Glomerular endothelial cell (primary cell): ENCODE measurements at regions not wholly inside any gene's neighbourhood (a gene's known extent, or its start where the extent isn't known, plus 50 kb on each side); places are given as distances from the start of the nearest gene placed in this dataset.

Experiments used
- DNase-seq: peaks from one replicate; pipeline ENCODE4 v3.0.0-alpha.2; 2011; ENCODE audit warnings: low read depth, low spot score; ENCODE audit errors: extremely low read depth

- DNase-seq = no peak
These were observed 645.7 kb downstream of the BRD1 start for GRCh38 chr22:49181942-49182341.

DNA sequence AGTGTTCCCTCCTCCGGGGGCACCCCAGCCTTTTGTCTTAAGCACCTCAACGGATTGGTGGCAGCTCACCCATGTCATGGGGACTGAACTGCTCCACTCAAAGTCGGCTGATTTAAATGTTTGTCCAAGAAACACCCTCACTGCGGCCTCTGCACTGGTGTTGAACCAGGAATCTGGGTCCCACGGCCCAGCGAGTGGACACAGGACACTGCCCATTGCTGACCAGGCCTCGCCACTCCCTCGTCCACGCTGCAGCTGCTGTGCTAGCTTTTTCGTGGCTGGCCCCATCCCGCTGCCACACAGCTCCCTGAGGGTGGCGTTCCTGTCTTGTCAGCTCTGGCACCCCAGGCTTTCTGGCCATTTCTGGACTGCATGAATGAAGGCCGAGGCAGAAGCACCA lies 646.2 kb downstream of the BRD1 start:
- no peak for DNase-seq

DNA sequence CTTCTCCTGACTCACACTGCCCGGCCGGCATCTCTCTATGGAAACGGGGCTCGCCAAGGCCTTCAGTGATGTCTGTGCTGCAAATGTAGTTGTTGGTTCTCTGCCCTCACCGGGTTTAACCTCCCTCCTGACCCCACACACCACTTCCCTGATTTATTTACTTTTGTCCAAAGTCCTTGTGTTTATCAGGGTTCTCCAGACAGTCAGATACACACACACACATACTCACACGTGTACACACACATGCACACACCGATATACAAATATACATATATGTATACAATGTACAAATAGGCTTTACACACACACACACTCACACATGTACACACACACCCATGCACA lies 647.0 kb downstream of the BRD1 start:
- DNase-seq = no peak

GRCh38 chr22:49179886-49180682 lies 647.6 kb downstream of the BRD1 start:
- DNase-seq = no peak

DNA sequence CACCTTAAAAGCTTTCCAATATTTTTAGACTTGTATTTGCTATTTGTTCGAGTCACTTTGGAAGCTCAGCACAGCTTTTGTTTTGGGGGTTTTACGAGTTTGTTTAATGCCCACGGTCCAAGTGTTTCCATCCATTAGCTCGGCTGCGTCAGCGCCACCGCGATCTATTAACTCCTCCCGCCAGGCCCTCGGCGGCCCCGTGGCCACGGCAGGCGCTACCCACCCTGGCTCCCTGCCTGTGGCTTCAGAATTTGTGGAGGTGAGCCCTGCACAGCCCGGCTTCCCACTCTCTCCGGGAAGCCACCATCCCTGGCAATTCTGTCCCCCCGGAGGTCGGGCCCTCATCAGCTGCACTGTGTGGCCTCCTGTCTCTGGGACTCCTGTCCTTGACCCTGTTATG lies 648.5 kb downstream of the BRD1 start:
- no peak for DNase-seq

GRCh38 chr22:49178246-49179005 lies 649.2 kb downstream of the BRD1 start:
- DNase-seq = no peak

DNA sequence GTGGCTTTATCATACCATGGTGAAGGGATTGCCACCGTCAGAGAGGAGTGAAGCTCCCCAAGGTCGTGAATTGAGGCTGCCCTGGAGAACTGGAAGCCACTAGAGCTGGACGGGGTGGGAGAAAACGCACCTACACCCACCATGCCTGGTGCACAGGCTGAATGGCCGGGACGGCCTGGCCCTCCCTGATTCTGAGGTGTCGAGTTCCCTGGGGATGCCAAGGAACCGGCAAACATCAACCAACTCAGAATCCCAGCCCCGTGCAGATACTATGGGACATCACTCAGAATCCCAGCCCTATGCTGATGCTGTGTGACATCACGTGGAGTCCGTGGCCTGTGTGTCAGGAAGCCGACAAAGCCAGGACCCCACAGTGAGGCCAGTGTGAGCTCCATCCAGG lies 650.0 kb downstream of the BRD1 start:
- no peak for DNase-seq

GRCh38 chr22:49176956-49177355 lies 650.7 kb downstream of the BRD1 start:
- DNase-seq = no peak

- DNase-seq = no peak
These were observed 657.6 kb downstream of the BRD1 start for GRCh38 chr22:49170053-49170452.

DNA sequence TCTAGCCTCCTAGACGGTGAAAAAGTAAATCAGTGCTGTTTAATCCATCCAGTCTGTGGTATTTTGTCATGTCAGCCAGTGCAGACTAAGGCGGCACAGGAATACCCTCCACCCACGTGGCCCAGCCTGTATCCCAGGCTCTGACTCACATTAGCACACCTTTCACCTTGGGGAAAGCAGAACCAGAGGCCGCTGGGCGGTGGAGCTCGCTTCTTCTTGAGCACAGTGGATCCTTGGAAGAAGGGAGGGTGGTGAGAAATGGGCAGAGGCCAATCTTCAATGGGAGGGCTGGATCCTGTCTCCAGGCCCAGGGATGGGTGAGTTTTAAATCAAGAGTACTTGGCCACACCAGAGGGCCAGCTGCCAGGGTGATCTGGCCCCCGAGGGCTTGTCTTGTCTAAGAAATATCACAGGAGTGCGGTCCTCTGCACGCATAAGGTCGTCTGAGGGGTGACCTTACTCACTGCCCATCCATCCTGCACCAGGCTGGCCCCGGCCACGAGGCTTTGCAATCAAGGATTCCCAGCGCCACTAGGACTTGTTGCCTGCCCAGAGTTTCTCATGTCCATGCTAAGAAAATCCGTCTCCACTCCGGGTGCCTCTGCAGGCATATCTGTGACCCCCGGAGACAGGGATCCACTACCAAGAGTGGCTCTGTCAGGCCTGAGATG lies 658.5 kb downstream of the BRD1 start:
- no peak for DNase-seq

DNA sequence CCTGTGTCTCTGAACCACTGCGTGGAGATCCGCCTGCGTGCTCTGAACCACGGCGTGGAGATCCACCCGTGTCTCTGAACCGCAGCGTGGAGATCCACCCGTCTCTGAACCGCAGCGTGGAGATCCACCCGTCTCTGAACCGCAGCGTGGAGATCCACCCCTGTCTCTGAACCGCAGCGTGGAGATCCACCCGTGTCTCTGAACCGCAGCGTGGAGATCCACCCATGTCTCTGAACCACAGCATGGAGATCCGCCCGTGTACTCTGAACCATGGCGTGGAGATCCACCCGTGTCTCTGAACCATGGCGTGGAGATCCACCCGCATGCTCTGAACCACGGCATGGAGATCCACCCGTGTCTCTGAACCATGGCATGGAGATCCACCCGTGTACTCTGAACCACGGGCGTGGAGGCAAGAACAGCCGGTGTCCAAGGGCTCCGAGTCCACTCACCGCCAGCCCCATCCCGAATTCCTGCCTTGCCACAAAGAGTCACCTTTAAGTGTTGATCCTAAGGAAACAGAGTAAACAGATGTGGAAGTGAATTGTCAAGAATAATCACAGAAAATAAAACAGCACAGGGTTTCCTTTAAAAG lies 659.4 kb downstream of the BRD1 start:
- DNase-seq = no peak

DNA sequence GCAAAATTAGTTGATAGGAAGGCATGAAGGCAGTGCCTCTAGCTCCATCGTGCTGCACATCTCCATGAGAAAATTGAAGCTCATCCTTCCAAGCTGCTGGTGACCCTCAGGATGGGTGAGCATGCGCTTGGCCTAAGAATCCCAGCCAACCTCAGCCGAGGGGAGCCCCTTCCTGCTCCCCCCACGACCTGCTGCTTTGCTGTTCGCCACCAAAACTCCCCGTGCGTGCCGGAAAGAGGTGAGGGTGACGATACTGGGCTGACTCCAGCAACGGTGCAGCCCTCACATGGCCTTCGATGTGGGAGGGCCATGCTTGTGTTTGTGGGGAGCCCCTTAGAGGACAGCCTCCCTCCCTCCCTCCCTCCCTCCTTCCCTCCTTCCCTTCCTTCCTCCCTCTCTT lies 660.9 kb downstream of the BRD1 start:
- DNase-seq = no peak

DNA sequence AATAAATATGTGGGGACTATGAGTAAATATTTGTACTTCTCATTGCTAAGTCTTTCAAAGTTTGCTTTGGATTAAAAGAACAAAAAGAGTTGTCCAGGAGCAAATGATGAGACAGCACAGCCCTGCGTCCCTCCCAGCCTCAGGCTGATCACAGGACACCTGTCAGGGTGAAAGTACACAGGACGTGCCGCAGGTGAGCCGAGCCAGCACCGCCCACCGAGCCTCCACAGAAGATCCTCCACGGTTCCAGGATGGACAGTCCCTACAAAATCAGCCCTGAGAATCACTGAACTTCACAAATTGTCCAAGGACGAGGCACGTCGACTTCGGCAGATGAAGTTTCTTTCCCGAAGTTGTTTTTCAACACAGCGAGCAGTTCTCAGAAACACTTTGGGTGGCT lies 661.5 kb downstream of the BRD1 start:
- DNase-seq = no peak

- DNase-seq = no peak
These were observed 662.8 kb downstream of the BRD1 start for GRCh38 chr22:49164773-49165320.

GRCh38 chr22:49163960-49164690 lies 663.5 kb downstream of the BRD1 start:
- DNase-seq = no peak

DNA sequence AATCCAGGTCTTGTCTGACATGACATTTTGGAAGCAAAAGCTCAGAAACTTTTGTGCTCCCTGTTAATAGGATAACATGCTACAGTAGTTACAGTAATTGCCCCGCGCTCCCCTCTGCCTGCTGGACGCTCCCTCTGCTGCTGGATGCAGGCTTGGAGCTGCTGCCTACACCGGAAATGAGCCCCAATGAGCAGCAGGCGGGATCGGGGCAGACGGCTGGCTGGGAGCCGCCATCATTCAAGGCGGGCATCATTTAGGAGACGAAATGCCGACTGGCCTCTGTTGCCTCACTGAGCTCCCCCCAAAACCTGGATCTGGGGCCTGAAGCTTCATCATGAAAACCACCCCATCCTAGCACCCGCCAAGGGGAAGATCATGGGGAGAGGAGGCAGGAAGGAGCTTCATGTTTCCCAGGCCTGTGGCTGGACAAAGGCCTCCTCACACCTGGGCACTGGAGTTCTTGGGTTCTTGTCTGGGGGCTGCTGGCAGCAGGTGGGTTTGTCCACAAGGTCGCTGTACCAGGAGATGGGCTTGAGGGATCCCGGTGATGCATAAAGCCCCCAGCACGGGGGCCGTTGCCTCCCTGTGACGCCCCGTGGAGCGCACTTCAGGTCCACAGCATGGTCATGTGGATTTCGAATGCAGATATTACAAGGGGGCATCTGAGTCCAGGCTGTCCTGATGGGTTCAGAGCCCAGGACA lies 664.3 kb downstream of the BRD1 start:
- DNase-seq = no peak

DNA sequence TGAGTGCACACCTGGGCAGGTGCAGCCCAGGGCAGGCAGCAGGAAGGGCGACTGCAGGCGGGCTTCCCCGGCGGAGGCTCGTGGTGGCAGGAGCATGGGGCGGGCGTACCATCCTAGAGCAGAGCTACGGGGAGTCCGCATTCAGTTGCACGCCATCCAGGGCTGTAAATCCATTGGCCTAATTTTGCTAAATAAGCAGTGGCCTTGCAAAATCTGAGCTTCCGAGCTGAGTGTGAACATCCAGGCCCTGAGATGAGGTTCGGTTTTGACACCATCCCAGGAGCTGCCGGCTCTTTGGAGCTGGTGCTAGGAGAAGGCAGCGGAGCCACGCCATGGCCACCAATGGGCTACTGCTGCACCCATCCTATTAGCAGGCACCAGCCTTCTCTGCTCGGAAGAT lies 664.8 kb downstream of the BRD1 start:
- no peak for DNase-seq

- no peak for DNase-seq
These were observed 666.4 kb downstream of the BRD1 start for GRCh38 chr22:49161002-49161850.
